ENCODE measurements at regions not wholly inside any gene's neighbourhood (a gene's known extent, or its start where the extent isn't known, plus 50 kb on each side); places are given as distances from the start of the nearest gene placed in this dataset.
"Not testable (repeated sequence)": the region's sequence is repeated elsewhere in the genome, so short reads cannot be mapped to it uniquely, and the experiment has no call there.

DNA sequence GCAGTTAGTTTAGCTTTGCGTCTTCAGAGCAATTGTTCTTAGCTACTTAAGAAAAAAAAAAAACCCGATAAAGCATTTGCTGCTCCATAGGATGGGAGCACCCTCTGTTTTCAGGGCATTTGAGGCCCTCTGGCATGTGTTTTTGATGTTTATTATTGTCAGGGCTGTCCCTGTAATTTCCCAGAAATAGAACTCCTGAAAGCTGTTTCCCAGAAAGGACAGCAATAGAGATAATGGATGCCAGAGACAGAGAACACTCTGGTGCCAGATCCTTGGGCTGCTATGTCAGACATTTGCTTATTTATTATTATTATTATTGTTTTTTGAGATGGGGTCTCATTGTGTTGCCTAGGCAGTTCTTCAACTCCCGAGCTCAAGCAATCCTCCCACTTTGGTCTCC, 201.3 kb downstream of the ALG10 start:
- no peak for DNase-seq (ENCODE audit: low spot score)

DNA sequence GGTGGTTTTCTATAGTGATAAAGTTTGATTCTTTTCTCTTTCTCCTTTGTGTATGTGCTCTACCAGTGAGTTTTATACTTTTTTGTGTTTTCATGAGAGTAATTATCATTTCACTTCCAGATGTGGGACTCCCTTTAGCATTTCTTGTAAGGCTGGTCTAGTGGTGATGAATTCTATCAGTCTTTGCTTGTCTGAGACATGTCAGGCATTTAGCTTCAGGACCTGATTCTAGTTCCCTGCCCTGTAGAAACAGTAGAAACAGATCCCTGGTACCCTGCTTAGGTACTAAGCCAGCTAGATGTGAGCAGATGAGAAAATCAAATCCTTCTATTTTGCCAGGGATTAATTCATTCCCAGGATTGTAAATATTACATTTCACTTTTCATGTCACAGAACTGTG, 203.7 kb downstream of the ALG10 start:
- not testable (repeated sequence) for DNase-seq (ENCODE audit: low spot score)

DNA sequence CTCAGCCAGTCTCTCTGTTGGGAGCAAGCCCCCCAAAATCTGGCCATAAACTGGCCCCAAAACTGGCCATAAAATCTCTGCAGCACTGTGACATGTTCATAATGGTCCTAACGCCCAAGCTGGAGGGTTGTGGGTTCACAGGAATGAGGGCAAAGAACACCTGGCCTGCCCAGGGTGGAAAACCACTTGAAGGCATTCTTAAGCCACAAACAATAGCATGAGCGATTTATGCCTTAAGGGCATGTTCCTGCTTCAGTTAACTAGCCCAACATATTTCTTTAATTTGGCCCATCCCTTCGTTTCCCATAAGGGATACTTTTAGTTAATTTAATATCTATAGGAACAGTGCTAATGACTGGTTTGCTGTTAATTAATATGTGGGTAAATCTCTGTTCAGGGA, 205.8 kb downstream of the ALG10 start:
- DNase-seq (ENCODE audit: low spot score) = not testable (repeated sequence)

DNA sequence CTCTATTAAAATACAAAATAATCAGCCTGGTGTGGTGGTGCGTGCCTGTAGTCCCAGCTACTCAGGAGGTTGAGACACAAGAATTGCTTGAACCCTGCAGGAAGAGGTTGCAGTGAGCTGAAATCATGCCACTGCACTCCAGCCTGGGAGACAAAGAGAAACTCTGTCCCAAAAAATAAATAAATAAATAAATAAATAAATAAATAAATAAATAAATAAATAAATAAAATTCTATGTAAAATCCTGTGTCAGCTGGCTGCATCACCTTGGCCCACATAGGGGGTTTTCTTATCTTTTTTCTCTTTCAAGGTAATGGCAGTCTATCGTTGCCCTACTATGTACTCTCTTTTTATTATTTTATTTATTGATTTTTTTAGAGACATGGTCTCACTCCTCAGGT, 206.7 kb downstream of the ALG10 start:
- DNase-seq (ENCODE audit: low spot score) = not testable (repeated sequence)

DNA sequence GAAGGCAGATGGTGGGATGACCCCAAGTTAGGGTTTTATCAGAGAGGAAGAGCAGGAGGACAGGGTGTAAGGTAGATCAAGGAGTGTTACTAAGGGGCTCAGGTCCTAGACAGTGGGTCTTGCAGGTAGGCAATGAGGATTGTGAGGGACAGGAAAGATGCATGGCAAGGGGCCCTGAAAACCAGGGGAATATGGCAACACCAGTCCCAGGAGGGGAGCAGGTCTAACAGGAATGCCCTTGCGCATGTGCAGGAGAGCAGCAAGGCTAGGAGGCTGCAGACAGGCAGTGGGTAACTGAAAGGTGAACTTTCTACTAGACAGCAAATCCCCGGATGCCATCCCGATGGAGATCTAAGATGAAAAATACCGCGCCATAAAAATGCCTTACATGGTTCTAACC, 211.3 kb downstream of the ALG10 start:
- no peak for DNase-seq (ENCODE audit: low spot score)

DNA sequence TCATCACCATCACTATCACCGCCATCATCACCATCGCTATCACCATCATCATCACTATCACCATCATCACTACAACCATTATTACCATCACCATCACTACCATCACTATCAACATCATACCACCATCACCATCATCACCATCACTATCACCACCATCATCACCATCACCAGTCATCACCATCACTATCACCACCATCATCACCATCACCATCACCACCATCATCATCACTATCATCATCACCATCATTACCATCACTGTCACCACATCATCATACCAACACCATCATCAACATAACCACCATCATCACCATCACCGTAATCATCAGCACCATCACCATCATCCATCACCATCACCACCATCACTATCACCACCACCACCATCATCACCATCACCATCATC, 213.8 kb downstream of the ALG10 start:
- DNase-seq (ENCODE audit: low spot score) = no peak

DNA sequence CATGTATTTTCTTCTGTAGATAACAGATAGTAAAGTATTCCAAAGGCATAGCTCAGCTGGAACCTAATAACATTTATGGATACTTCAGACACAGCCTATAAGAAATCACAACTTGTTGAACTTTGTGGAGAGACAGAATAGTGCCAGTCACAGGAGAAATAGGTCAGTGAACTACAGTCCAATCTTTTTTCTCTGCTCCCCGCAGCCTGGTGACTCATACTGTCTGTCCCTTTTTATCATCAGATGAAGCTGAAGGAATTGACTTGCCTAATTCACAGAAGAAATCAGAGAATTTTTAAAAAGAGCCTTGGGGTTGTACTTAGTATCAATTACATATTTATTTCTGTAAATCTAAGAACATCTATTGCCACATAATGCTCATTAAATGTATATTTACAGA, 222.3 kb downstream of the ALG10 start:
- no peak for DNase-seq (ENCODE audit: low spot score)

DNA sequence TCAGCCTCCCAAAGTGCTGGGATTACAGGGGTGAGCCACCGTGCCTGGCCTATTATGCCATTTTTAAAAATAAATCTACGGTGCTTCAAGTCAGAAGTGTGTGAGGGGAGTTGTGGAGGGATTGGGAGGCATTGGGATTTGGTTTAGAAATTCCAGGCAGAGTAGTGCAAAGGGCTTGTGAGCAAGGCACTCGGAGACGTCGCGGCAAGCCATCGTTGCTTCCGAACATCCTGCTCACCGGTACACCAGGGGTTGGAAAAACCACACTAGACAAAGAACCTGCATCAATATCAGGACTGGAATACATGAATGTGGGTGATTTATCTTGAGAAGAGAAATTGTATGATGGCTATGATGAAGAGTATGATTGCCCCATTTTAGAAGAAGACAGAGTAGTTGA, 227.0 kb downstream of the ALG10 start:
- DNase-seq (ENCODE audit: low spot score) = no peak

DNA sequence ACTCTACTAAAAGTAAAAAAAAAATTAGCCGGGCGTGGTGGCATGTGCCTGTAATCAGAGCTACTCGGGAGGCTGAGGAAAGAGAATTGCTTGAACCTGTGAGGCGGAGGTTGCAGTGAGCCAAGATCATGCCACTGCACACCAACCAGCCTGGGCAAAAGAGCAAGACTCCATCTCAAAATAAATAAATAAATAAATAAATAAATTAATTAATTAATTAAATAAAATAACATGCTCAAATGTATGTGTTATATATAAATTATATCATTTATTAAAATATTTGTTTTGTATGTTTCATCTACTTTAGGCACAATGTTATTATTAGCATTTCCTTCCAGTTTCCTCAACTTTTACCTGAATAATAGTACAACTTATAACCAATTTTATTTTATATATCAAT, 229.6 kb downstream of the ALG10 start:
- DNase-seq (ENCODE audit: low spot score) = not testable (repeated sequence)

DNA sequence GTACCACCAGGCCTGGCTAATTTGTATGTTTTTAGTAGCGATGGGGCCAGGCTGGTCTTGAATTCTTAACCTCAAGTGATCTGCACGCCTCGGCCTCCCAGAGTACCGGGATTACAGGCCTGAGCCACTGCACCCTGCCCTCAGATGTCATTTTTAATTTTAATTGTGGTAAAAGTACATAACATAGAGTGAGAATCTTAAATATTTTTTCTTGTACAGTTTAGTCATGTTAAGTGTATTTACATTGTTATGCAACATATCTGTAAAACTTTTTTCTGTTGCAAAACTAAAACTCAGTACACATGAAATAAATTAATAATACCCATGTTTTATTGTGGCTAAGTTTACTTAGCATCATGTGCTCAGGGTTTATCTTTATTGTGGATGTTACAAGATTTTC, 231.4 kb downstream of the ALG10 start:
- no peak for DNase-seq (ENCODE audit: low spot score)

DNA sequence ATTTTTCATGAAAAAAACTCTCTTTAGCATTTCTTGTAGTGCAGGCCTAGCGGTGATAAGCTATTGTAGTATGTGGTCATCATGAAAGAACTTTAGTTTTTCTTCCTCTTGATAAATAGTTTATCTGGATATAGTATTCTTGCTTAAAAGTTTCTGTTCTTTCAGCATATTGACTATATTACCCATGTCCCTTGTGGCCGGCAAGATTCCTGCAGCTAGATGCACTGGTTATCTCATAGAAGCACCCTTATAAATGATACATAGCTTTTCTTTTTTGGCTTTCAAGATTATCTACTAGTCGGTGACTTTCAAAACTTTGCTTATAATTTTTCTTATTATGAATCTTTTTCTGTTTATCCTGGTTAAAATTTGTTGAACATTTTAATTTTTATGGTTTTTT, 234.8 kb downstream of the ALG10 start:
- DNase-seq (ENCODE audit: low spot score) = no peak

DNA sequence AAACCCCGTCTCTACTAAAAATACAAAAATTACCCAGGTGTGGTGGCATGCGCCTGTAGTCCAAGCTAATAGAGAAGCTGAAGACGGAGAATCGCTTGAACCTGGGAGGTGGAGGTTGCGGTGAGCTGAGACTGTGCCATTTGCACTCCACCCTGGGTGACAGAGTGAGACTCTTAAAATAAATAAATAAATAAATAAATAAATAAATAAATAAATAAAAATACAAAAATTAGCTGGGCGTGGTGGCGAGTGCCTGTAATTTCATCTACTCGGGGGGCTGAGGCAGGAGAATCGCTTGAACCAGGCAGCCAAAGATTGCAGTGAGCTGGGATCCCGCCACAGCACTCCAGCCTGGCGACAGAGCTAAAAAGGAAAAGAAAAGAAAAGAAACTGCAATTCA, 239.8 kb downstream of the ALG10 start:
- not testable (repeated sequence) for DNase-seq (ENCODE audit: low spot score)

DNA sequence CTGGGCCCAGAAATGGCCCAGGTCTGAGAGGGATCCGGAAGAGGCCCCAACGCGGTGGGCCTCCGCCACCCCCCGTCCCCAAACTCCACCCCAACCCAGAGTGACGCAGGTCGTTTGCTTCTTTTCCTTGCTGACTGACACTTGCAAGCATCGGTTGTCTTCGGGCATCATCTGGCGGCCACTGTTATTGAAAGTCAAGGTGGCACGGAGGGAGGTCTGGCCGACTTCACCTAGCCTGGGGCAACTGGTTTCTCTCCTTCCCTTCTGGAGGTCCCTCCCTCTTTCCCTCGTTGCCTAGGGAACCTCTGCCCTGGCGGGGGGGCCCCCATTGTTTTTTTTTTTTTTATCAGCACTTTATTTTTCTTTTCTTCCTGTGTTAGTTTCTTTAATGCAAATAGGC, 241.8 kb downstream of the ALG10 start:
- no peak for DNase-seq (ENCODE audit: low spot score)

DNA sequence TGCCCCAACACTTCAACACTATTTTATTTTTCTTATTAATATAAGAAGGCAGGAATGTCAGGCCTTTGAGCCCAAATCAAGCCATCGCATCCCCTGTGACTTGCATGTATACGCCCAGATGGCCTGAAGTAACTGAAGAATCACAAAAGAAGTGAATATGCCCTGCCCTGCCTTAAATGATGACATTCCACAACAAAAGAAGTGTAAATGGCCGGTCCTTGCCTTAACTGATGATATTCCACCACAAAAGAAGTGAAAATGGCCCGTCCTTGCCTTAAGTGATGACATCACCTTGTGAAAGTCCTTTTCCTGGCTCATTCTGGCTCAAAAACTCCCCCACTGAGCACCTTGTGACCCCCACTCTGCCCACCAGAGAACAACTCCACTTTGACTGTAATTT, 251.4 kb downstream of the ALG10 start:
- DNase-seq (ENCODE audit: low spot score) = not testable (repeated sequence)

DNA sequence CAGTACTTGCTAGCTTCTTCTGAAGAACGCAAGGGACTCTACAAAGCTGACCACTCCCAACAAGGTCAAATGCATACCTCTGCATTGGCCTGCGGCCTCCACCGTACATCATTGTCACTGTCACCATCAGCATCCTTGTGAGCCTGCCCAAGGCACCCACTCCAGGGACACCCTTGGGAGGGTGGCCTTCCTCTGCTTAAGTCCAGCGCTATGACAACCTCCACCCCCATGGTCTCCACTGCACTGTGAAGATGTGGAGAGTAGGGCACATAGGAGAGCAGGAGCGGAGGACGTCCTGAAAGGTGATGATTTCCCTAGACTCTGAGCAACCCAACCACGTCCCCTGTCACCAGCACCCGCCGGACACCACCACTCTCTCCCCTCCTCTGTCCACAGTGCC, 252.8 kb downstream of the ALG10 start:
- DNase-seq (ENCODE audit: low spot score) = no peak

DNA sequence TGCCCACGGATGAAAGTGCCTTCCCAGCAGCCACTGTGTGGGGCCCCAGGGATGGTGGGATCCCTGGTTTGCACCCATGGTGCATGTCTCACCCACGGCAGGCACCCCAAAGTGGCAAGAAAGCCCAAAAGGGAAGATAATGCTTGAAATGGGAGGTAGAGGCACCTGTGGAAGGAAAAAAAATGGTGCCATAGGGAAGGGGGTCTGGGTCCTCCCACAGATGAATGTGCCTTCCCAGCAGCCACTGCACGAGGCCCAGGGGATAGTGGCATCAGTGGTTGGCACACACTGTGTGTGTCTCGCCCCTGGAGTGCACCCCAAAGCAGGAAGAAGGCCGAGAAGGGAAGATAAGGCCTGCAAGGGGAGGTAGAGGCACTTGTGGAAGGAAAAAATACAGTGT, 264.2 kb downstream of the ALG10 start:
- no peak for DNase-seq (ENCODE audit: low spot score)

DNA sequence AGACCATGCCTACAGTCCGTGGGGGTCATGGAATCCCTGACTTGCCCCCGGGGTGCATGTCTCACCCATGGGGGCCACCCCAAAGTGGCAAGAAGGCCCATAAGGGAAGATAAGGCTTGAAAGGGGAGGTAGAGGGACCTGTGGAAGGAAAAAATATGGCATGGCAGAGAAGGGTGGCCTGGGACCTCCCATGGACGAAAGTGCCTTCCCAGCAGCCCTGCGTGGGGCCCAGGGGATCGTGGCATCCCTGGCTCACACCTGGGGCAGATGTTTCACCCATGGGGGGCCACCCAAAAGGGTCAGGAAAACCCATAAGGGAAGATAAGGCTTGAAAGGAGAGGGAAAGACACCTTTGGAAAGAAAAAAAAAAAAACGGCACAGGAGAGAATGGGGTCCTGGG, 264.6 kb downstream of the ALG10 start:
- DNase-seq (ENCODE audit: low spot score) = no peak

DNA sequence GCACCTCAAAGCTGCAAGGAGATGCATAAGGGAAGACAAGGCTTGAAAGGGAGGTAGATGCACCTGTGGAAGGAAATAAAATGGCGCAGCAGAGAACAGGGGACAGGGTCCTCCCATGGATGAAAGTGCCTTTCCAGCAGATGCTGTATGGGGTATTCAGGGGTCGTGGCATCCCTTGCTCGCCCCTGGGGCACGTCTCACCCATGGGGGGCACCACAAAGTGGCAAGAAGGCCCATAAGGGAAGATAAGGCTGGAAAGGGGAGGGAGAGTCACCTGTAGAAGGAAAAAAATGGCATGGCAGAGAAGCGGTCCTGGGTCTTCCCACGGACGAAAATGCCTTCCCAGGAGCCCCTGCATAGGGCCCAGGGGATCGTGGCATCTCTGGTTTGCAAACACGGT, 265.1 kb downstream of the ALG10 start:
- no peak for DNase-seq (ENCODE audit: low spot score)

DNA sequence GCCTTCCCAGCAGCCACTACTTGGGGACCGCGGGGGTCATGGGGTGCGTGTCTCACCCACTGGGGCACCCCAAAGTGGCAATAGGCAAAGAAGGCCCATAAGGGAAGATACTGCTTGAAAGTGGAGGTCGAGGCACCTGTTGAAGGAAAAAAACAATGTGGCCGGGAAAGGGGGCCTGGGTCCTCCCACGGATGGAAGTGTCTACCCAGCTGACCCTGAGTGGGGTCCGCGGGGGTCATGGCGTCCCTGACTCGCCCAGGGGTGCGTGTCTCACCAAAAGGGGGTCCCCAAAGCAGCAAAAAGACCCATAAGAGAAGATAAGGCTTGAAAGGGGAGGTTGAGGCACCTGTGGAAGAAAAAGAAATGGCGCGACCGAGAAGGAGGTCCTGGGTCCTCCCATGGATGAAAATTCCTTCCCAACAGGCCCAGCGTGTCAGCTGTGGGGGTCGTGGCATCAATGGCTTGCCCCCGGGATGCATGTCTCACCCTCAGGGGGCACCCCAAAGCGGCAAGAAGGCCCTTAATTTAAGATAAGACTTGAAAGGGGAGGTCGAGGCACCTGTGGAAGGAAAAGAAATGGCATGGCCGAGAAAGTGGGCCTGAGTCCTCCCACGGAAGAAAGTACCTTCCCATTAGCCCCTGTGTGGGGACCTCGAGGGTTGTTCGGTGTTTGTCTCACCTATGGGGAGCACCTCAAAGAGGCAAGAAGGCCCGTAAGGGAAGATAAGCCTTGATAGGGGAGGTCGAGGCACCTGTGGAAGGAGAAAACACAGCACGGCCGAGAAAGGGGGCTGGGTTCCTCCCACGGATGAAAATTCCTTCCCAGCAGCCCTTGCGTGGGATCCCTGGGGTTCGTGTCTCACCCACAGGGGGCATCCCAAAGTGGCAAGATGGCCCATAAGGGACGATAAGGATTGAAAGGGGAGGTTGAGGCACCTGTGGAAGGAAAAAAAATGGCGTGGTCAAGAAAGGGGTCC, 266.0 kb downstream of the ALG10 start:
- no peak for DNase-seq (ENCODE audit: low spot score)

DNA sequence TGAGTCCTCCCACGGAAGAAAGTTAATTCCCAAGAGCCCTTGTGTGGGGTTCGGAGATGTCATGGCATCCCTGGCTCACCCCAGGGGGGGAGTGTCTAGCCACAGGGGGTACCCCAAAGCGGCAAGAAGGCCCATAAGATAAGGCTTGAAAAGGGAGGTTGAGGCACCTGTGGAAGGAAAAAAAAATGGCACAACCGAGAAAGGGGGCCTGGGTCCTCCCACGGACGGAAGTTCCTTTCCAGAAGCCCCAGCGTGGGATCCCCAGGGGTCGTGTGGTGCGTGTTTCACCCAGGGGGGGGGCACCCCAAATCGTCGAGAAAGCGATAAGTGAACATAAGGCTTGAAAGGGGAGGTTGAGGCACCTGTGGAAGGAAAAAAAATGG, 266.7 kb downstream of the ALG10 start:
- DNase-seq (ENCODE audit: low spot score) = no peak

DNA sequence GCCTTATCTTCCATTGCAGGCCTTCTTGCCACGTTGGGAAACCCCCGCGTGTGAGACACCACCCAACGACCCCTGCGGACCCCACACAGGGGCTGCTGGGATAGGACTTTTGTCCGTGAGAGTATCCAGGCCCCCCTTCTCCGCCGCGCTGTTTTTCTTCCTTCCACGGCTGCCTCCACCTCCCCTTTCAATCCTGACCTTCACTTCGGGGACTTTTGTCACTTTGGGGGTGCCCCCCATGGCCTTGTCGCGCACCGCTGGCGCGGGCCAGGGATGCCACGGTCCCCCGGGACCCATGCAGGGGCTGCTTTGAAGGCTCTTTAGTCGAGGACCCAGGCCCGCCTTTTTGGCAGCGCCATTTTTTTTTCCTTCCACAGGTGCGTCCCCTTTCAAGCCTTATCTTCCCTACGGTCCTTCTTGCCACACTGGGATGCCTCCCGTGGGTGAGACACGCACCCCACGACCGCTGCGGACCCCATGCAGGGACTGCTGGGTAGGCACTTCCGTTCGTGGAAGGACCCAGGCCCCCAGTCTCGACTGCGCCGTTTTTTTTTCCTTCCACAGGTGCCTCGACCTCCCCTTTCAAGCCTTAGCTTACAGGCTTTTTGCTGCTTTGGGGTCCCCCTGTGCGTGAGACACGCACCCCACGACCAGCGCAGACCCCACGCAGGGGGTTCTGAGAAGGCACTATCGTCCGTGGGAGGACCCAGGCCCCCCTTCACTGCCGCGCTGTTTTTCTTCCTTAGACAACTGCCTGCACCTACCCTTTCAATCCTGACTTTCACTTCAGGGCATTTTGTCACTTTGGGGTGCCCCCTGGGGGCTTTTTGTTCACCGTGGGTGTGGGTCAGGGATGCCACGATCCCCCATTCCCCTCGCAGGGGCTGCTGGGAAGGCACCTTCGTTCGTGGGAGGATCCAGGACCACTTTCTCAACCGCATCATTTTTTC, 267.4 kb downstream of the ALG10 start:
- no peak for DNase-seq (ENCODE audit: low spot score)

DNA sequence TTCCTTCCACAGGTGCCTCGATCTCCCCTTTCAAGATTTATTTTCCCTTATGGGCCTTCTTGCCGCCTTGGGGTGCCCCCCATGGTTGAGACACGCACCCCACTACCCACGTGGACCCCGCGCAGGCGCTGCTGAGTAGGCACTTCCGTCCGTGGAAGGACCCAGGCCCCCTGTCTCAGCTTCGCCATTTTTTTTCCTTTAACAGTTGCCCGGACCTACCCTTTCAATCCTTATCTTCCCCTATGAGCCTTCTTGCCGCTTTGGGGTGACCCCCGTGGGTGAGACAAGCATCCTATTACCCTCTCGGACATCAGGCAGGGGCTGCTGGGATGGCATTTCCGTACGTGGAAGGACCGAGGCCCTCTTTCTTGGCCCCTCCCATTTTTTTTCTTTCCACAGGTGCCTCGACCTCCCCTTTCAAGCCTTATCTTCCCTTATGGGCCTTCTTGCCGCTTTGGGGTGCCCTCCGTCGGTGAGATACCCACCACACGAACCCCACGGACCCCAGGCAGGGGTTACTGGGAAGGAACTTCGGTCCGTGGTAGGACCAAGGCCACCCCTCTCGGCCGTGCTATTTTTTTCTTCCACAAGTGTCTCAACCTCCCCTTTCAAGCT, 268.2 kb downstream of the ALG10 start:
- no peak for DNase-seq (ENCODE audit: low spot score)

Measured in HT-29 (cell line).